CD4-positive, alpha-beta T cell (primary cell): ENCODE measurements at regions not wholly inside any gene's neighbourhood (a gene's known extent, or its start where the extent isn't known, plus 50 kb on each side); places are given as distances from the start of the nearest gene placed in this dataset.

Source experiments
- ATAC-seq: fragments of 200-7000 bp; cut with Tn5 transposase; one replicate; pipeline ENCODE4 v1.10.0; 2022; ENCODE audit warnings: mild to moderate bottlenecking; ENCODE audit not compliant: poor library complexity
- CTCF ChIA-PET: fragments of 350-600 bp; sonication (Branson Sonifier 250); formaldehyde crosslinking; loops from one replicate; lab custom pipeline; 2021; ENCODE audit warnings: antibody characterized with exemption, inconsistent platforms; lab: Charles Lee
- POLR2A ChIA-PET: fragments of 350-600 bp; sonication (Branson Sonifier 250); formaldehyde crosslinking; loops from one replicate; lab custom pipeline; 2021; ENCODE audit warnings: antibody characterized with exemption, inconsistent platforms; lab: Charles Lee
- DNase-seq, 14 experiments: peaks; one replicate each; pipeline ENCODE4 v3.0.0-alpha.2; 2013 to 2020; ENCODE audit warnings: mixed read lengths in 2 of 14
- H3K27ac ChIP-seq, 2 donors: one replicate each; pipeline versions ENCODE4 v1.5.1 to v1.7.0; 2013; ENCODE audit warnings: low read length in 2 of 2, low read depth in 1 of 2, mild to moderate bottlenecking in 1 of 2
- H3K27me3 ChIP-seq, 2 experiments: 1 replicate in 1 of 2; 2 replicates in 1 of 2; pipeline versions ENCODE4 v1.6.1 to v1.7.0; 2013; ENCODE audit warnings: low read length in 2 of 2, control low read depth in 1 of 2, mild to moderate bottlenecking in 1 of 2, moderate library complexity in 1 of 2; ENCODE audit not compliant: insufficient read depth in 2 of 2, control insufficient read depth in 1 of 2
- H3K36me3 ChIP-seq: one replicate; pipeline ENCODE4 v1.6.1; 2013; ENCODE audit warnings: low read length, control low read depth; ENCODE audit not compliant: insufficient read depth
- H3K4me1 ChIP-seq: one replicate; pipeline ENCODE4 v1.6.1; 2013; ENCODE audit warnings: low read length, control low read depth; ENCODE audit not compliant: insufficient read depth
- H3K4me3 ChIP-seq: one replicate; pipeline ENCODE4 v1.5.1; 2013; ENCODE audit warnings: mild to moderate bottlenecking, low read length, moderate library complexity
- H3K9me3 ChIP-seq, 2 experiments: 1 replicate in 1 of 2; 2 replicates in 1 of 2; pipeline versions ENCODE4 v1.6.1 to v1.7.0; 2013; ENCODE audit warnings: low read length in 2 of 2, mild to moderate bottlenecking in 2 of 2, control low read depth in 1 of 2, moderate library complexity in 1 of 2; ENCODE audit not compliant: control insufficient read depth in 1 of 2, insufficient read depth in 1 of 2
- H3K27ac Mint-ChIP-seq: one replicate; pipeline ENCODE4 v1.8.0; 2020; ENCODE audit warnings: mixed read lengths
- H3K27me3 Mint-ChIP-seq: one replicate; pipeline ENCODE4 v1.8.0; 2021; ENCODE audit warnings: mixed read lengths
- H3K36me3 Mint-ChIP-seq: one replicate; pipeline ENCODE4 v1.8.0; 2021; ENCODE audit warnings: low read depth, mixed read lengths
- H3K4me1 Mint-ChIP-seq: one replicate; pipeline ENCODE4 v1.8.0; 2021; ENCODE audit warnings: low read depth, mixed read lengths
- H3K4me3 Mint-ChIP-seq: one replicate; pipeline ENCODE4 v1.8.0; 2020; ENCODE audit warnings: mild to moderate bottlenecking, mixed read lengths
- H3K9me3 Mint-ChIP-seq: one replicate; pipeline ENCODE4 v1.8.0; 2020; ENCODE audit warnings: mixed read lengths
- intact Hi-C, 2 experiments: fragments of 100-400 bp; cut with DNase I in 1 of 2; cut with micrococcal nuclease in 1 of 2; formaldehyde crosslinking; loops; one replicate each; pipeline versions ENCODE4 v1.15.1 to v1.9.0; 2023 to 2025; cut with DNase I, micrococcal nuclease
- TF ChIP-seq, protein P1 (sequence below): fragments of 200-600 bp; IDR thresholded peaks from one replicate; pipeline ENCODE4 v1.8.0; 2022; ENCODE audit warnings: antibody characterized with exemption, mild to moderate bottlenecking

DNA sequence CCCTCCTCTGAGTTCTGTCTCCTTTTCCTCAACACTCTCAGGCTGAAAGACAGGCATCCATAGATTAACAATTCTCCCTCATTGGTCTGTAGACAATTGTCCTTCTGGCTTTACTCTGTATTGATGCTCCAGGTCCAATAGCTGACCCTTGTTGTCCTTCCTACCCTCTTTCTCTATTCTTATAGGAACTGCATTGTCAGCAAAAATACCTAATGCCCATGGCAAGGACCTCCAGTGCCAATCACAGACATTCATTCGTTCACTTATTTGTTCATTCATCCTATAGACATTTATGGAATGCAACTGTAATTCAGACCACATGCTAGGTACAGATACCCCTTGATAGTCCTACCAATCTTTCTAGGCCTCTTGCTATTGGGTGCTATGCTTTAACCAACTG, 69.8 kb upstream of the DTNA start:
- ATAC-seq (no peak), DNase-seq (no peak)
- intact Hi-C loops, result no loop called here
- Histone ChIP-seq H3K9me3 (no peaks in the 10 kb centered on the region), H3K4me1 (no peaks in the 10 kb centered on the region), H3K27ac (no peak overlapping the region), H3K27me3 (no peaks in the 10 kb centered on the region), H3K4me3 (no peak overlapping the region), H3K36me3 (no peaks in the 10 kb centered on the region)
- Mint-ChIP-seq H3K9me3 (no peaks in the 10 kb centered on the region), H3K4me1 (no peaks in the 10 kb centered on the region), H3K4me3 (no peak overlapping the region), H3K36me3 (no peaks in the 10 kb centered on the region), H3K27ac (no peak overlapping the region), H3K27me3 (no peaks in the 10 kb centered on the region)
- ChIA-PET POLR2A (no interaction called here), CTCF (no interaction called here)
- TF ChIP-seq, protein P1, sequence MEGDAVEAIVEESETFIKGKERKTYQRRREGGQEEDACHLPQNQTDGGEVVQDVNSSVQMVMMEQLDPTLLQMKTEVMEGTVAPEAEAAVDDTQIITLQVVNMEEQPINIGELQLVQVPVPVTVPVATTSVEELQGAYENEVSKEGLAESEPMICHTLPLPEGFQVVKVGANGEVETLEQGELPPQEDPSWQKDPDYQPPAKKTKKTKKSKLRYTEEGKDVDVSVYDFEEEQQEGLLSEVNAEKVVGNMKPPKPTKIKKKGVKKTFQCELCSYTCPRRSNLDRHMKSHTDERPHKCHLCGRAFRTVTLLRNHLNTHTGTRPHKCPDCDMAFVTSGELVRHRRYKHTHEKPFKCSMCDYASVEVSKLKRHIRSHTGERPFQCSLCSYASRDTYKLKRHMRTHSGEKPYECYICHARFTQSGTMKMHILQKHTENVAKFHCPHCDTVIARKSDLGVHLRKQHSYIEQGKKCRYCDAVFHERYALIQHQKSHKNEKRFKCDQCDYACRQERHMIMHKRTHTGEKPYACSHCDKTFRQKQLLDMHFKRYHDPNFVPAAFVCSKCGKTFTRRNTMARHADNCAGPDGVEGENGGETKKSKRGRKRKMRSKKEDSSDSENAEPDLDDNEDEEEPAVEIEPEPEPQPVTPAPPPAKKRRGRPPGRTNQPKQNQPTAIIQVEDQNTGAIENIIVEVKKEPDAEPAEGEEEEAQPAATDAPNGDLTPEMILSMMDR, result no peak

GRCh38 chr18:34643989-34644388, 66.1 kb upstream of the DTNA start:
- DNase-seq (no peak), ATAC-seq (no peak)
- Mint-ChIP-seq H3K36me3 (no peaks in the 10 kb centered on the region), H3K27me3 (peaks cover 2% of the 10 kb centered on the region), H3K9me3 (no peaks in the 10 kb centered on the region), H3K4me1 (no peaks in the 10 kb centered on the region), H3K4me3 (no peak overlapping the region), H3K27ac (no peak overlapping the region)
- no peaks in the 10 kb centered on the region for H3K36me3 ChIP-seq
- no peaks in the 10 kb centered on the region for H3K4me1 ChIP-seq
- POLR2A ChIA-PET, result no interaction called here
- no peak overlapping the region for H3K27ac ChIP-seq
- CTCF ChIA-PET, result no interaction called here
- peaks cover 0 to 3% of the 10 kb centered on the region in 2 experiments for H3K9me3 ChIP-seq
- intact Hi-C loops, result no loop called here
- no peaks in the 10 kb centered on the region for H3K27me3 ChIP-seq
- TF ChIP-seq, protein P1, result no peak
- H3K4me3 ChIP-seq, result no peak overlapping the region

DNA sequence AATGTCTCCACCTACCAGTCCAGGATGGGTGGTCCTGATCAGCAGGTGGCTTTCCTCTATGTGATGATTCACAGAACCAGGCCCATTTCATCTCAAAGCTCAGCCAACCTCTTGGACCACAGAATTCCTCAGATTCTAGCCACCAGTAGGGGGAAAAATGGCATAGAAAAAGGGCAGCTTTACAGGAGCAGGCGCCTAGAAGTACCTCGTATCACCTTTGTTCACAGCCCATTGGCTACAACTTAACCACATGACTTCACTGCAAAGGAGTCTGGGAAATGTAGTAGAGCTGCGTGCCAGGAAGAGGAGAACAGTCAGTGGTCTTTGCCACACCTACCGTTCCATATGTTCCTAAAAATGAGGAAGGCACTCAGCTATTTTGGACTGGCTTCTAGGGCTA, 62.8 kb upstream of the DTNA start:
- Mint-ChIP-seq H3K27ac (no peak overlapping the region), H3K4me1 (no peaks in the 10 kb centered on the region), H3K36me3 (no peaks in the 10 kb centered on the region), H3K9me3 (no peaks in the 10 kb centered on the region), H3K4me3 (no peak overlapping the region), H3K27me3 (peaks cover 10% of the 10 kb centered on the region)
- Histone ChIP-seq H3K27ac (no peak overlapping the region), H3K36me3 (no peaks in the 10 kb centered on the region), H3K9me3 (peaks cover 0 to 3% of the 10 kb centered on the region in 2 experiments), H3K27me3 (no peaks in the 10 kb centered on the region), H3K4me3 (no peak overlapping the region), H3K4me1 (no peaks in the 10 kb centered on the region)
- intact Hi-C loops, result no loop called here
- DNase-seq, result no peak
- no peak for ATAC-seq
- ChIA-PET CTCF (no interaction called here), POLR2A (no interaction called here)
- TF ChIP-seq, protein P1, result no peak
